Activated CD4-positive, alpha-beta T cell treated with anti-CD3 and anti-CD28 coated beads, Interleukin-2, amount 10 ng/mL, durations not matched to agents 24 days and 14 days (primary cell): ENCODE measurements at regions not wholly inside any gene's neighbourhood (a gene's known extent, or its start where the extent isn't known, plus 50 kb on each side); places are given as distances from the start of the nearest gene placed in this dataset.
"Not testable (repeated sequence)": the region's sequence is repeated elsewhere in the genome, so short reads cannot be mapped to it uniquely, and the experiment has no call there.

ENCODE experiments used
- DNase-seq: peaks from one replicate; pipeline ENCODE4 v3.0.0; 2022
- H3K27ac Mint-ChIP-seq: one replicate; pipeline ENCODE4 v1.8.0; 2022; ENCODE audit warnings: mild to moderate bottlenecking, mixed read lengths
- H3K27me3 Mint-ChIP-seq: one replicate; pipeline ENCODE4 v1.8.0; 2022; ENCODE audit warnings: mixed read lengths
- H3K36me3 Mint-ChIP-seq: one replicate; pipeline ENCODE4 v1.8.0; 2022; ENCODE audit warnings: low read depth, mild to moderate bottlenecking, mixed read lengths
- H3K4me1 Mint-ChIP-seq: one replicate; pipeline ENCODE4 v1.8.0; 2021; ENCODE audit warnings: mixed read lengths
- H3K4me3 Mint-ChIP-seq: one replicate; pipeline ENCODE4 v1.8.0; 2022; ENCODE audit warnings: mild to moderate bottlenecking, moderate library complexity, mixed read lengths
- H3K9me3 Mint-ChIP-seq: one replicate; pipeline ENCODE4 v1.8.0; 2021; ENCODE audit warnings: mixed read lengths
- intact Hi-C: fragments of 100-400 bp; cut with micrococcal nuclease; formaldehyde crosslinking; loops from one replicate; pipeline ENCODE4 v1.15.1; 2023

GRCh38 chr6:10201606-10202510 lies 213.0 kb downstream of the TFAP2A start:
- Mint-ChIP-seq H3K36me3 (no peaks in the 10 kb centered on the region), H3K9me3 (no peaks in the 10 kb centered on the region), H3K27ac (no peak overlapping the region), H3K27me3 (no peaks in the 10 kb centered on the region), H3K4me3 (no peak overlapping the region), H3K4me1 (no peaks in the 10 kb centered on the region)
- intact Hi-C loops: no loop called here
- DNase-seq: no peak

DNA sequence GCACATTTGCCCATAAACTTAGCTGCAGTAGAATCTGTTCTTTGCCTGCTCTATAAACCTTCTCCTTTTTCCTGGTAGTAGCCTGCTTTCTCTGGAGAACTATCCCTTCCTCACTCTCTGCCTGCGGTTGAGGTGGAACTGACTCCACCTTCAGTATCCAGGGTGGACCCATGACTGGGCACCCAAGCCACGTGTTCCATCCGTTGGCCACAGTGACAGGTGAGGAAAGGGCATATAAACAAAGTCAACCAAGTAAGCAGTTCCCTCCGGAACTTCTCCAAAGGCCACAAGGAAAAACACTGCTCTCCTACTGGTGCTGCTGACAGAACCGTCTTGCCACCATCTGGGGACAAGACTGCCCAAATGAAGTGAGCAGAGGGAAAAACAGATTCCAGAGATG lies 218.8 kb downstream of the TFAP2A start:
- H3K4me3 Mint-ChIP-seq: no peak overlapping the region
- no peaks in the 10 kb centered on the region for H3K36me3 Mint-ChIP-seq
- intact Hi-C loops: no loop called here

GRCh38 chr6:10194816-10195672 lies 219.8 kb downstream of the TFAP2A start:
- Mint-ChIP-seq H3K4me3 (no peak overlapping the region), H3K4me1 (no peaks in the 10 kb centered on the region), H3K9me3 (no peaks in the 10 kb centered on the region), H3K36me3 (no peaks in the 10 kb centered on the region), H3K27me3 (no peaks in the 10 kb centered on the region), H3K27ac (no peak overlapping the region)
- DNase-seq: no peak
- intact Hi-C loops: no loop called here

More for the DNA sequence above, 218.8 kb downstream of the TFAP2A start:
- Mint-ChIP-seq H3K27ac (no peak overlapping the region), H3K9me3 (no peaks in the 10 kb centered on the region), H3K27me3 (no peaks in the 10 kb centered on the region), H3K4me1 (no peaks in the 10 kb centered on the region)
- no peak for DNase-seq

DNA sequence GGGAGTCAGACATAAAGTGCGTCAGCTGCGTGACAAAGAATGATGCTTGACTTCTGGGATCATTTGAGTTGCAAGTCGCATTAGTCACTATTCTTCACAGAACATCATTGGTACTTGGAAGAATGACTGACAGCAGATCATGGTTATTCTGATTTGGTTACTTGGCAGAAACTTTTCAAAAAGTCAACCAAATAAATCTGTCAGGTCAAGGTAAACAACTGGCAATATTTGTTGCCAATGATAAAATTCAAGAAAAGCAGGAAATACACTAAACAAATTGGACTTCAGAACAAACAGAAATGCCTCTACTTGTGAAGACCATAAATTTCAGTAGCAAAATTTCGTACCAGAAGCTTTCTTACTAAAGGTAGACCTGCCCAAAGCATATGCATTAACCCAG lies 221.6 kb downstream of the TFAP2A start:
- H3K4me3 Mint-ChIP-seq: no peak overlapping the region
- no peaks in the 10 kb centered on the region for H3K4me1 Mint-ChIP-seq
- intact Hi-C loops: no loop called here
- no peaks in the 10 kb centered on the region for H3K36me3 Mint-ChIP-seq
- no peak overlapping the region for H3K27ac Mint-ChIP-seq
- no peaks in the 10 kb centered on the region for H3K27me3 Mint-ChIP-seq
- no peaks in the 10 kb centered on the region for H3K9me3 Mint-ChIP-seq
- no peak for DNase-seq

DNA sequence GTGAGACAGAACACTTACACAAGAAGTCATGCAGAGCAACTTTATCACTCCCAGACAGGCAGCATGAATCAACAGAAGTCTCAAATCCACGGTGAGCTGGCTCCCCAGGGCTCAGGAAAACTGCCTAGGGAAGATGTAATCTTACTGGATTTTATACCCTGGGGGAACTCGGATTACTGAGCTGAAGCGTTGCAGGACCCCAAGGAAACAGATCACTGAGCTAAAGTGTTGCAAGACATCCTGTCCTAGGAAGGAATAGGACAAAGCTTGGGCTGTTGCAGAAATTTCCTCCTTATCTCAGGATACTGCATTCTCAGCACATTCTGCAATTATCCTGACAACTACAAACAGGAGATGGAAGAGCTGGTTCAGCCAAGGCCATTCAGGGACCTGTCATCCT lies 224.8 kb downstream of the TFAP2A start:
- Mint-ChIP-seq H3K4me3 (no peak overlapping the region), H3K36me3 (no peaks in the 10 kb centered on the region), H3K27ac (no peak overlapping the region), H3K4me1 (no peaks in the 10 kb centered on the region), H3K27me3 (no peaks in the 10 kb centered on the region), H3K9me3 (no peaks in the 10 kb centered on the region)
- intact Hi-C loops: no loop called here
- no peak for DNase-seq

GRCh38 chr6:10184371-10185227 lies 230.3 kb downstream of the TFAP2A start:
- Mint-ChIP-seq H3K27ac (no peak overlapping the region), H3K4me3 (no peak overlapping the region), H3K9me3 (no peaks in the 10 kb centered on the region), H3K4me1 (no peaks in the 10 kb centered on the region), H3K36me3 (no peaks in the 10 kb centered on the region), H3K27me3 (no peaks in the 10 kb centered on the region)
- intact Hi-C loops: no loop called here
- DNase-seq: no peak

DNA sequence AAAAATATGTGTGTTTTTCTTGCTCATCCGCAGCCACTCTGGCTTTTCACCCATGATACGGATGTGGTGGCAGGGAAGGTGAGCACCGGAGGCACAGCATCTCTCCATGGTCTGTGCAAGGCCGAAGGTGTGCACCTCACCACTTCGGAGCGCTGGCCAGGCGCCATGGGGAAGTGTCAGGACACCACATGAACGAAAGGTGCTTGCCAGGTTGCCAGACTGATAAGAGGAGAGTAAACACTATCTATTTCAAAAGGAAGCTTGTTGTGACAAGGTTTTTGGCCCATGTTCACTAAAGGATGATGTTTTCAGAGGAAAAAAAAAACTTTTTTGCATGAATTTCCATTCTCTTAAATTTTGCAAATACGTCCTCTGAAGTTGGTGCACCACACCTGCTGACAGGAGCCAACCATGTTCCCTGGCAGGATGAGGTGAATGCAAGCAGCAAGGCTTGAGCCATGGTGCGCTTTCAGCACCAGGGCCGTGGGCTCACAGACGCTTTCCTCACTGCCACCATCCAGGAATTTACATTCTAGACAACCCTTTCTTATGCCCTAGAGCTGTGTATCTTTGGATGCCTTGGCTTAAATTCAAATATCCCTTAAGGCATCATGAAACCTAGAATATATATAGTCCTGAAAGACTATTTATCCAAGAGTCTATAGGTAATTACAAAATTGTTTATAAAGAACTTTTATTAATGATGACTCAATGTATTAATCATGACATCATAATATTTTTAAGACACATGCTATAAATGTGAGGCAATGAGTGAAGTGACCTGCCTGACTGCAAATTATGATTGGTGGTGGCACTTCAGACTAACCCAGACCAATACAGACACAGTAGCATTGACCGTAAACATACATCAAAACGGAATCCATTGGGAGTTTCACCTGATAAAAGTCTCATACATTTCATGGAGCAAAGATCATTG lies 234.5 kb downstream of the TFAP2A start:
- intact Hi-C loops: no loop called here
- Mint-ChIP-seq H3K36me3 (no peaks in the 10 kb centered on the region), H3K27me3 (no peaks in the 10 kb centered on the region), H3K4me1 (no peaks in the 10 kb centered on the region), H3K4me3 (no peak overlapping the region), H3K27ac (no peak overlapping the region), H3K9me3 (no peaks in the 10 kb centered on the region)
- no peak for DNase-seq

DNA sequence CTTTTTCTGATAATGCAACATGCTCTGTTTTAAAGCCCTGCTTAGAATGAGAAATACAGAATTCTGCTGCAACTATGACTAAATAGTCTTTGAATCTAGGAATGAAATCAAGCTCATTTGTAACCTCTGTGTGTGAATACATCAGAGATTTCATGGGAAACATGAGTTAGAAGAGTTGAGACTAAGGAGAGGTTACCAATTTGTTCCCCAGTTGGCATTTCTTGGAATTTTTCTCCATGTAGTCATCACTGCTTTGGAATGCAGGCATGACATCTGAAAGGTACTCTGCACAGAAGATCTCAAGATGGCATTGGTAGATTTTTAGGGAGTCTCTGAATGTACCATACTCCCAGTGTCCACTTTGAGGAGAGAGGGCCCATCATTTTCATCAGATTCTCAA lies 237.2 kb downstream of the TFAP2A start:
- Mint-ChIP-seq H3K4me1 (no peaks in the 10 kb centered on the region), H3K4me3 (no peak overlapping the region), H3K27ac (no peak overlapping the region), H3K9me3 (no peaks in the 10 kb centered on the region), H3K36me3 (no peaks in the 10 kb centered on the region), H3K27me3 (no peaks in the 10 kb centered on the region)
- DNase-seq: no peak
- intact Hi-C loops: no loop called here

- Mint-ChIP-seq H3K36me3 (no peaks in the 10 kb centered on the region), H3K4me3 (no peak overlapping the region), H3K9me3 (no peaks in the 10 kb centered on the region), H3K27me3 (no peaks in the 10 kb centered on the region), H3K27ac (no peak overlapping the region), H3K4me1 (no peaks in the 10 kb centered on the region)
- intact Hi-C loops: no loop called here
- DNase-seq: no peak
Measured at GRCh38 chr6:10175362-10175761, 239.5 kb downstream of the TFAP2A start.

DNA sequence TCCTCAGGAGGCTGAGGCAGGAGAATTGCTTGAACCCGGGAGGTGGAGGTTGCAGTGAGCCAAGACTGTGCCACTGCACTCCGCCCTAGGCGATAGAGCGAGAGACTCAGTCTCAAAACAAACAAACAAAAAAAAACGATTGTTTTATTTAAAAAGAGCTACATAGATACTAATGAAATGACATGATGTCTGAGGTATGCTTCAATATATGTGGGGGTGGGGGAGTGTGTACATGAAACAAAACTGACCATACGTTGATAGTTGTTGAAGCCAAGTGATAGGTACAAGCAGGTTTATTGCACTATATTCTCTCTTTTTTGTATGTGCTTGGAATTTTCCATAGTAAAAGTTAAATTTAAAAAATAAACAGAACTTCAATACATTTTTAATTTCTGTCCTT lies 240.1 kb downstream of the TFAP2A start:
- Mint-ChIP-seq H3K27ac (no peak overlapping the region), H3K36me3 (no peaks in the 10 kb centered on the region), H3K4me1 (no peaks in the 10 kb centered on the region), H3K9me3 (no peaks in the 10 kb centered on the region), H3K4me3 (no peak overlapping the region), H3K27me3 (no peaks in the 10 kb centered on the region)
- intact Hi-C loops: no loop called here
- no peak for DNase-seq

DNA sequence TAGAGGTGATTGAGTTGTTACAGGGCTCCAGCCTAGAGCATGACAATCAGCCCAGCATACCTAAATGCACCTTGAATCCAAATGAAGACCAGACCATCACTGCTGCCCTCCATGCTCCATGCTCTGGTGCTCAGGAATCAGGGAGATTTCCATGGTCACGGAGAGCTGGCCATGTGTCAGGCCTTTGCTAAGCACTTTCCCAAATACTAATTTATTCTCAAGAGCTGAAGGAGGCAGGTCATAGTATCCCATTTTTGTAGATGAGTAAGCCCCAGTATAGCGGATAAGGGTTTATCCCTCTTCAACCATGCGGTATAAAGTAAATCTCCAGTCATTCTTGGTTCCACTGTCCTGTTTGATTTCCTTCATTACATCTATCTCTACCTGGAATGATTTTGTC lies 240.8 kb downstream of the TFAP2A start:
- no peak for DNase-seq
- H3K27me3 Mint-ChIP-seq: no peaks in the 10 kb centered on the region
- no peak overlapping the region for H3K4me3 Mint-ChIP-seq
- intact Hi-C loops: no loop called here
- H3K9me3 Mint-ChIP-seq: no peaks in the 10 kb centered on the region
- H3K36me3 Mint-ChIP-seq: no peaks in the 10 kb centered on the region
- no peaks in the 10 kb centered on the region for H3K4me1 Mint-ChIP-seq
- H3K27ac Mint-ChIP-seq: no peak overlapping the region

DNA sequence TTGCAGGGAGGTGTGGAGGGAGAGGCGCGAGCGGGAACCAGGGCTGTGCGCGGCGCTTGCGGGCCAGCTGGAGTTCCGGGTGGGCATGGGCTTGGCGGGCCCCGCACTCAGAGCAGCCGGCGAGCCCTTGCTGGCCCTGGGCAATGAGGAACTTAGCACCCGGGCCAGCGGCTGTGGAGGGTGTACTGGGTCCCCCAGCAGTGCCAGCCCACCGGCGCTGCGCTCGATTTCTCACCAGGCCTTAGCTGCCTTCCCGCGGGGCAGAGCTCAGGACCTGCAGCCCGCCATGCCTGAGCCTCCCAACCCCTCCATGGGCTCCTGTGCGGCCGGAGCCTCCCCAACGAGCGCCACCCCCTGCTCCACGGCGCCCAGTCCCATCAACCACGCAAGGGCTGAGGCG lies 243.2 kb downstream of the TFAP2A start:
- H3K4me1 Mint-ChIP-seq, H3K36me3 Mint-ChIP-seq, H3K27ac Mint-ChIP-seq, H3K4me3 Mint-ChIP-seq, intact Hi-C loops, H3K9me3 Mint-ChIP-seq, DNase-seq, H3K27me3 Mint-ChIP-seq: not testable (repeated sequence)

DNA sequence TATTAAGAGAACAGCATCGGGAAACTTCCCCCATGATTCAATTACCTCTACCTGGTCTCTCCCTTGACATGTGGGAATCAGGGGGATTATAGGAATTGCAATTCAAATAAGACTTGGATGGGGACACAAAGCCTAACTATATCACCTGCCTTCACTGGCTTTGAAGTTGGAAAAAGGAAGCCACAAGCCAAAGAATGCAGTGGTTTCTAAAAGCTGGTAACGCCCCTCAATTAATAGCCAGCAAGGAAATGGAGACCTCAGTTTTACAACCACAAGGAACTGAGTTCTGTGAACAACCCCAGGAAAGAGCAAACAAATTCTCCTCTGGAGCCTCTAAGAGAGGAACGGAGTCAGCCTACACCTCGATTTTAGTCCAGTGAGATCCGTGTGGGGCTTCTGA lies 244.1 kb downstream of the TFAP2A start:
- no peaks in the 10 kb centered on the region for H3K9me3 Mint-ChIP-seq
- H3K4me3 Mint-ChIP-seq: no peak overlapping the region
- no peak for DNase-seq
- no peaks in the 10 kb centered on the region for H3K27me3 Mint-ChIP-seq
- no peaks in the 10 kb centered on the region for H3K36me3 Mint-ChIP-seq
- no peaks in the 10 kb centered on the region for H3K4me1 Mint-ChIP-seq
- intact Hi-C loops: no loop called here
- no peak overlapping the region for H3K27ac Mint-ChIP-seq
